Spleen (tissue), 11 donors: ENCODE measurements at regions not wholly inside any gene's neighbourhood (a gene's known extent, or its start where the extent isn't known, plus 50 kb on each side); places are given as distances from the start of the nearest gene placed in this dataset.

Experiments used
- DNase-seq: peaks from one replicate; pipeline ENCODE4 v3.0.0-alpha.2; 2020
- H3K27ac ChIP-seq, 8 donors: fragments of 200-600 bp; sonication (generic) in 7 of 8; 1 replicate in 4 of 8; 2 replicates in 4 of 8; pipeline versions ENCODE4 v1.5.0 to v1.8.0; 2016 to 2021; ENCODE audit warnings: inconsistent platforms in 4 of 8, mild to moderate bottlenecking in 4 of 8, moderate library complexity in 1 of 8
- H3K27me3 ChIP-seq, 7 donors: fragments of 200-600 bp; sonication (generic) in 6 of 7; replicated peaks in 1 of 7; 1 replicate in 4 of 7; 2 replicates in 3 of 7; pipeline versions ENCODE4 v1.5.0 to v1.8.0; 2016 to 2021; ENCODE audit warnings: inconsistent platforms in 3 of 7, mild to moderate bottlenecking in 1 of 7
- H3K36me3 ChIP-seq, 6 donors: fragments of 200-600 bp; sonication (generic) in 5 of 6; 1 replicate in 4 of 6; 2 replicates in 2 of 6; pipeline versions ENCODE4 v1.5.0 to v1.8.0; 2016 to 2021; ENCODE audit warnings: inconsistent platforms in 2 of 6
- H3K4me1 ChIP-seq, 6 donors: fragments of 200-600 bp; sonication (generic) in 5 of 6; 1 replicate in 3 of 6; 2 replicates in 3 of 6; pipeline versions ENCODE4 v1.5.0 to v1.8.0; 2016 to 2021; ENCODE audit warnings: inconsistent platforms in 3 of 6
- H3K4me3 ChIP-seq, 8 donors: fragments of 200-600 bp; sonication (generic) in 7 of 8; 1 replicate in 4 of 8; 2 replicates in 4 of 8; pipeline versions ENCODE4 v1.5.0 to v1.8.0; 2016 to 2021; ENCODE audit warnings: inconsistent platforms in 4 of 8, mild to moderate bottlenecking in 4 of 8, moderate library complexity in 2 of 8
- H3K9me3 ChIP-seq, 8 donors: fragments of 200-600 bp; sonication (generic) in 7 of 8; 1 replicate in 4 of 8; 2 replicates in 4 of 8; pipeline versions ENCODE4 v1.5.0 to v1.8.0; 2016 to 2021; ENCODE audit warnings: inconsistent platforms in 4 of 8
- POLR2A ChIP-seq, 3 donors: fragments of 450-650 bp; IDR thresholded peaks; one replicate each; pipeline ENCODE4 v1.5.1; 2017; ENCODE audit warnings: antibody characterized with exemption in 3 of 3, mild to moderate bottlenecking in 1 of 3
- POLR2AphosphoS5 ChIP-seq, 3 donors: sonication (generic); formaldehyde crosslinking; IDR thresholded peaks; one replicate each; pipeline ENCODE4 v1.5.1; 2017; ENCODE audit warnings: antibody characterized with exemption in 3 of 3
- WGBS, 5 donors: extraction: QIAGEN DNeasy Blood & Tissue Kit in 3 of 5; methylation state at CpG; one replicate each; pipeline versions ENCODE4 v1.1.5 to v1.1.7; 2013 to 2018; 5-methylcytosine and 5-hydroxymethylcytosine counted together
- intact Hi-C: fragments of 100-400 bp; cut with DNase I; formaldehyde crosslinking; loops from one replicate; pipeline ENCODE4 v1.15.0; 2023; ENCODE audit warnings: low total_unique reads
- TF ChIP-seq, protein P1 (sequence below), 11 experiments: fragments of 200-600 bp in 7 of 11; fragments of 450-650 bp in 4 of 11; sonication (generic) in 4 of 11; IDR thresholded peaks in 8 of 11; conservative IDR thresholded peaks in 3 of 11; 1 replicate in 7 of 11; 2 replicates in 4 of 11; pipeline versions ENCODE4 v1.4.0 to v1.8.0; 2016 to 2021; ENCODE audit warnings: antibody characterized with exemption in 11 of 11, inconsistent platforms in 4 of 11, mild to moderate bottlenecking in 1 of 11
- donor health status: healthy with polysubstance abuse.
- donor health status: DM: no; HTN: no; CAD: no; lungs with moderate emphysema.
- donor health status: DM: no; HTN: no; CAD: no.
- donor health status: Bipolar disorder and iron deficiency.
- donor health status: healthy.
- donor health status: DM: no; HTN: no; CAD: no.
- donor health status: DM: yes; HTN: yes; CAD: no.

DNA sequence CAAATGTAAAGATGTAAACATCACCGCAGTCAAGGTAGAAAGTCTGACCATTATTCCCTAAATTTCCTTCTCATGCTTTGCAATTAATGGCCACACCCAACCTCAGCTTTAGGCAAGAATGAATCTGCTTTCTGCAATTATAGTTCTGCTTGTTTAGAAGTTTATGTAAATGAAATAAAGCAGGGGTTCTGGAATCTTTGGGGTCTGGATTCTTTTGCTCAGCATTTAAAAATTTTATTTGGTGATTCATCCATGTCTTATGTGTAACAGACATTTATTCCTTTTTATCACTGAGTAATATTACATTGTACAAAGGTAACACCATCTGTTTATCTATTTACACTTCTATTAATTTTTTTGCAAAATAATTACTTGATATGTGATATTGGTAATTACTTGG lies 613.6 kb downstream of the UTRN start:
- H3K9me3 ChIP-seq: peaks cover 0 to 22% (median 19%) of the 10 kb centered on the region in 8 donors
- intact Hi-C loops: no loop called here
- 85 to 98% (median 93%) methylated on average over 1 of the region's 1 CpG for WGBS, 5 donors
- no peaks in the 10 kb centered on the region for H3K36me3 ChIP-seq
- H3K27me3 ChIP-seq: no peaks in the 10 kb centered on the region
- H3K4me1 ChIP-seq: no peaks in the 10 kb centered on the region
- no peak overlapping the region for H3K4me3 ChIP-seq
- no peak overlapping the region for H3K27ac ChIP-seq
- DNase-seq: no peak
- TF ChIP-seq POLR2A (IDR thresholded peaks at IDR 0.05): no peak
- TF ChIP-seq, protein P1, sequence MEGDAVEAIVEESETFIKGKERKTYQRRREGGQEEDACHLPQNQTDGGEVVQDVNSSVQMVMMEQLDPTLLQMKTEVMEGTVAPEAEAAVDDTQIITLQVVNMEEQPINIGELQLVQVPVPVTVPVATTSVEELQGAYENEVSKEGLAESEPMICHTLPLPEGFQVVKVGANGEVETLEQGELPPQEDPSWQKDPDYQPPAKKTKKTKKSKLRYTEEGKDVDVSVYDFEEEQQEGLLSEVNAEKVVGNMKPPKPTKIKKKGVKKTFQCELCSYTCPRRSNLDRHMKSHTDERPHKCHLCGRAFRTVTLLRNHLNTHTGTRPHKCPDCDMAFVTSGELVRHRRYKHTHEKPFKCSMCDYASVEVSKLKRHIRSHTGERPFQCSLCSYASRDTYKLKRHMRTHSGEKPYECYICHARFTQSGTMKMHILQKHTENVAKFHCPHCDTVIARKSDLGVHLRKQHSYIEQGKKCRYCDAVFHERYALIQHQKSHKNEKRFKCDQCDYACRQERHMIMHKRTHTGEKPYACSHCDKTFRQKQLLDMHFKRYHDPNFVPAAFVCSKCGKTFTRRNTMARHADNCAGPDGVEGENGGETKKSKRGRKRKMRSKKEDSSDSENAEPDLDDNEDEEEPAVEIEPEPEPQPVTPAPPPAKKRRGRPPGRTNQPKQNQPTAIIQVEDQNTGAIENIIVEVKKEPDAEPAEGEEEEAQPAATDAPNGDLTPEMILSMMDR (IDR thresholded peaks at IDR 0.05 in 8 of 11, conservative IDR thresholded peaks at IDR 0.05 in 3 of 11): no peak
- TF ChIP-seq POLR2AphosphoS5 (IDR thresholded peaks at IDR 0.05): no peak

DNA sequence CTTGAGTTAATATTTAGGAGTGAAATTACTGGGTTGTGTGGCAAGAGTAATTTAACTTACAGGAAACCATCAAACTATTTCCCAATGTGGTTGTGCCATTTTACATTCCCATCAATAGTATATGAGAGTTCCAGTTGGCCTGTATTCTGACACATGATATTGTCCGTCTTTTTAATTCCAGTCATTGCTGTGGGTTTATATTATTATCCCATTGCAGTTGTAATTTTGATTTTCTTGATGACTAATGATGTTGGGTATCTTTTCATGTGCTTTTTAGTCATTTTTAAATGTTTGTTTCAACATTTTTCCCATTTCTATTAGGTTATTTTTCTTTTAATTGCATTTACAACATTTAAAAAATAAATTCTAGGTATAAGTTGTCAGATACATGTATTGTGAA lies 614.0 kb downstream of the UTRN start:
- WGBS, 5 donors: 56 to 95% (median 78%) methylated on average over 1 of the region's 1 CpG

DNA sequence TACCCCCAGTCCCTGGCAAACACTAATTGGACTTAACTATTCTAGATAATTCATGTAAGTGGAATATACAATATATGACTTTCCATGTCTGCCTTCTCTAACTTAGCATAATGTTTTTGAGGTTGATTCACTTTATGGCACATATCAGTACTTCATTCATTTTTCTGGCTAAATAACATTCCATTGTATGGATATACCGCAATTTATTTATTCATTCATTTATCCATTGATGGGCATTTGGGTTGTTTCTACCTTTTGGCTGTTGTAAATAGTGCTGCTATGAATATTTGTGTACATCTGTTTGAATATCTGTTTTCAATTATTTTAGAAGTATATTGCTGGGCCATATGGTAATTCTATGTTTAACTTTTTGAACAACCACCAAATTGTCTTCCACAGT lies 616.3 kb downstream of the UTRN start:
- Histone ChIP-seq H3K27me3 (no peaks in the 10 kb centered on the region), H3K4me1 (no peaks in the 10 kb centered on the region), H3K27ac (no peak overlapping the region), H3K9me3 (peaks cover 0 to 22% (median 19%) of the 10 kb centered on the region in 8 donors), H3K36me3 (no peaks in the 10 kb centered on the region), H3K4me3 (no peak overlapping the region)
- intact Hi-C loops: no loop called here
- TF ChIP-seq POLR2A (IDR thresholded peaks at IDR 0.05) (no peak), POLR2AphosphoS5 (IDR thresholded peaks at IDR 0.05) (no peak)
- TF ChIP-seq, protein P1 (IDR thresholded peaks at IDR 0.05 in 8 of 11, conservative IDR thresholded peaks at IDR 0.05 in 3 of 11): no peak
- 88 to 98% (median 94%) methylated on average over 1 of the region's 1 CpG for WGBS, 5 donors
- no peak for DNase-seq

More for the DNA sequence above, 614.0 kb downstream of the UTRN start:
- Histone ChIP-seq H3K9me3 (peaks cover 0 to 22% (median 19%) of the 10 kb centered on the region in 8 donors), H3K4me1 (no peaks in the 10 kb centered on the region), H3K27ac (no peak overlapping the region), H3K36me3 (no peaks in the 10 kb centered on the region), H3K4me3 (no peak overlapping the region), H3K27me3 (no peaks in the 10 kb centered on the region)
- intact Hi-C loops: no loop called here
- DNase-seq: no peak
- no peak for TF ChIP-seq POLR2A (IDR thresholded peaks at IDR 0.05)
- TF ChIP-seq, protein P1 (IDR thresholded peaks at IDR 0.05 in 8 of 11, conservative IDR thresholded peaks at IDR 0.05 in 3 of 11): no peak
- TF ChIP-seq POLR2AphosphoS5 (IDR thresholded peaks at IDR 0.05): no peak

DNA sequence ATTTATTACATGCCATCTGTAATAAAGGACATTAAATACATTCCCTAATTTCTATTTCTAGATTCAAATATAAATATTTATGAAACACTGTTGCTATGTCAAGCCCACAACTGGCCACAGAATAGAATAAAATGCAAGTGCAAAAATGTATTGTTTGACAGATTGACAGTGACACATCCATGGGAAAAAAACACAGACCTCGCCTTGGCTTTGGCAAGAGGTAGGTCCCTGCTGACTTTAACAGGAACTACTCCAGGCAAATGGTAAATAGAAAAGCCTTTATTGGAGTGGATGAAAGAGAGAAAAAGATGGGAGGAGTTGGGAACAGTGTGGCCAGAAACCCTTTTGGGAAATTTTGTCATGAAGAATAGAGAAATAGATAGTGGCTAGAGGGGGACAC lies 622.9 kb downstream of the UTRN start:
- DNase-seq: no peak
- H3K36me3 ChIP-seq: no peaks in the 10 kb centered on the region
- H3K9me3 ChIP-seq: peaks cover 0 to 3% (median 2%) of the 10 kb centered on the region in 8 donors
- H3K4me3 ChIP-seq: no peak overlapping the region
- no peak overlapping the region for H3K27ac ChIP-seq
- TF ChIP-seq POLR2A (IDR thresholded peaks at IDR 0.05) (no peak), POLR2AphosphoS5 (IDR thresholded peaks at IDR 0.05) (no peak)
- TF ChIP-seq, protein P1 (IDR thresholded peaks at IDR 0.05 in 8 of 11, conservative IDR thresholded peaks at IDR 0.05 in 3 of 11): no peak
- H3K4me1 ChIP-seq: peaks cover 0 to 5% (median 0%) of the 10 kb centered on the region in 6 donors
- intact Hi-C loops: no loop called here
- WGBS, 5 donors: 91 to 96% (median 93%) methylated on average over 1 of the region's 1 CpG
- H3K27me3 ChIP-seq: no peaks in the 10 kb centered on the region
